Activated effector memory CD4-positive, alpha-beta T cell treated with anti-CD3 and anti-CD28 coated beads, Interleukin-2, amount 50 U/mL, for 16 hours (primary cell): ENCODE measurements at regions not wholly inside any gene's neighbourhood (a gene's known extent, or its start where the extent isn't known, plus 50 kb on each side); places are given as distances from the start of the nearest gene placed in this dataset.
"Not testable (repeated sequence)": the region's sequence is repeated elsewhere in the genome, so short reads cannot be mapped to it uniquely, and the experiment has no call there.

ENCODE experiments used
- DNase-seq: peaks from one replicate; pipeline ENCODE4 v3.0.0-alpha.2; 2020

- DNase-seq, result no peak
Observed at GRCh38 chr9:18317896-18318295, 156.1 kb upstream of the ADAMTSL1 start.

GRCh38 chr9:18319918-18320445 lies 154.0 kb upstream of the ADAMTSL1 start:
- DNase-seq, result no peak

GRCh38 chr9:18324928-18325745 lies 148.8 kb upstream of the ADAMTSL1 start:
- no peak for DNase-seq

- DNase-seq, result not testable (repeated sequence)
Observed at GRCh38 chr9:18325746-18326011, 148.3 kb upstream of the ADAMTSL1 start.

- no peak for DNase-seq
Observed at GRCh38 chr9:18327121-18327520, 146.8 kb upstream of the ADAMTSL1 start.

GRCh38 chr9:18330401-18331309 lies 143.3 kb upstream of the ADAMTSL1 start:
- DNase-seq, result no peak

- DNase-seq, result no peak
Observed at GRCh38 chr9:18331310-18331684, 142.7 kb upstream of the ADAMTSL1 start.

DNA sequence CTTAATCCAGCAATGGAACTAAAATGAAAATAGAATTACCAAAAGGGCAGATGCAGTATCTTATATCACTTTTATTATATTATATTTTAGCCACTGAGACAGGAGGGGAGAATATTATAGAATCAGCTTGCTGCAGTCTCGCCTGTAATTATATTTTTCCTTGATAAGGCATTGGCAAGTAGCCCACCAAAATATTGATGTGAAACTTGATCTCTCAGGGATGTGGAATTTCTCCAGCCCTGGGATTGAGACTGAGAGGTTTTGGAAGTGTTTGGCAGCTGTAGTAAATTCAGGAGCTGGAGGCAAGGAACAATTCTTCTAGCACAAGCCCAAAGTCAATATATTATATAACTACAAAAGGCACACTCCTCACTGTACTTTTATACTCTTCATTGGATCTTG lies 142.1 kb upstream of the ADAMTSL1 start:
- DNase-seq, result no peak

GRCh38 chr9:18333157-18333556 lies 140.8 kb upstream of the ADAMTSL1 start:
- no peak for DNase-seq

DNA sequence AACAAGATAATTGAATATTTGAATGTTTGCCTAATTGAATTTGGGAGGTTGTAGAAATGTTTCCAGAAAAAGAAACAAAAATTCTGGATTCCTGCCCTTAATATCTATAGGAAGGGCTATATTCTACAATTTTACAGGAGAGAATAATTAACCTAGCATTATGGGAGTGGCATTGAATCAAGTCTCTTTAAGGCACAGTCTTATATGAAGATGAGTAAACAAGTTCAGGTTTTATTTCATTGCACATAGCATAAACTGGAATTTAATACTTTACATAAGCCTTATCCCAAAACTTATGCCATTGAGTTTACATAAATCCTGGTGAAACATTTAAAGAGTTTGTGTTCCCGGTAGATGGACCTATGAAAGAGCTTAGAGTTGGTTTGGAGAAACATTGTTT lies 138.1 kb upstream of the ADAMTSL1 start:
- no peak for DNase-seq

DNA sequence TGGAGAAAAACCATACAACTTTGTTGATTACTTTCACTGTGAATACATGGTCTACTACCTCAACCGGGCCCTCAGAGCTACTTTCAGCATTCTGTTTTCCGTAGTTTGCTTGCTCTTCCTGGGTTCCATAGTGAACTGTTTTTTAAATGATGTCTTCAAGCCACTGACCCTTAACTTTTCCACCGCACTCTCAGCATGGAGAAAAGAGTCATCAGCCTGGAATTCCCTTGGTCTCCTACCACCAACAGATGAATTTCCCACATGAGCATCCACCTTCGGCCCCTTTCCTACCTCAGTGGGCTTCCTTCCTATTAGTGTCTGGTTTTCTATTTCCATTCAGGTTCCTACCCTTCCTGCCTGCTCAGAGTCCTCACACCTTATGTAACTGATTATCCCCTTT lies 135.9 kb upstream of the ADAMTSL1 start:
- DNase-seq, result no peak

GRCh38 chr9:18343784-18344183 lies 130.2 kb upstream of the ADAMTSL1 start:
- DNase-seq, result no peak

GRCh38 chr9:18346745-18347144 lies 127.2 kb upstream of the ADAMTSL1 start:
- DNase-seq, result no peak

GRCh38 chr9:18347386-18348082 lies 126.4 kb upstream of the ADAMTSL1 start:
- no peak for DNase-seq

DNA sequence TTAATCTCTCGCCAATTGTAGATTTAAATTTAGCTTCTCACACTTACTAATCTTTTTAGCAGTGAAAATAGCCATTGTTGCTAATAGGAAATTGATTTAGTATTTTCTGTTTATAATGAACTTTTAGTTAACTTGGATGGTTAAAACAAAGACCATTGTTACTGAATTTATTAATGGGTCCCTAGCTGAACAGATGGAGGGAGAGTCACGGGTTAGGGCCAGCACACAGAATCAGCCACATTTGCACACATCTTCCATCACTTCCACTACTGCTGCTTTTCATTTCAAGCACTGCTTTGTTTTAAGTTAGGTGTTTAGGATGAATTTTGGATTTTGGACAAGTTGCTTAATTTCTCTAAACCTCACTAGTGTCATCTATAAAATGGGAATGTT lies 125.9 kb upstream of the ADAMTSL1 start:
- DNase-seq, result no peak

- DNase-seq, result no peak
Observed at GRCh38 chr9:18349530-18349929, 124.4 kb upstream of the ADAMTSL1 start.

DNA sequence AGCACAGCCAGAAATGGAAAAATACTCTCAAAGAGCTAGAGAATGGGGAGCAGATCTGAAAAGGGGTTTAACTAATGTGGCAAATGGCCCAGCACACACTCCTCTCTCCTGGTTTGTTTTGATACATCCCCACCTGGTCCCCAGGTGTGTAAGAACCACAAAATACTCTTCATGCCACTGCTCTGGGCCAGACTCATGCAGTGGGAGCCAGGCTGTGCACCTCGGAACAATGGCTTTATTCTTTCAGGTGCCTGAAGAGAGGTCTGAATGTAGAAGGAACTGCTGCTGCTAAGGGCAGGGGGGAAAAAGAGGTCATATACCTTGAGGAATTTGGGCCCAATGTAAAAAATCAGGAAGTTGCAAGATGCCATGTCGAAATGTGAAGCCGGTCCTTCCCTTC lies 123.9 kb upstream of the ADAMTSL1 start:
- no peak for DNase-seq

DNA sequence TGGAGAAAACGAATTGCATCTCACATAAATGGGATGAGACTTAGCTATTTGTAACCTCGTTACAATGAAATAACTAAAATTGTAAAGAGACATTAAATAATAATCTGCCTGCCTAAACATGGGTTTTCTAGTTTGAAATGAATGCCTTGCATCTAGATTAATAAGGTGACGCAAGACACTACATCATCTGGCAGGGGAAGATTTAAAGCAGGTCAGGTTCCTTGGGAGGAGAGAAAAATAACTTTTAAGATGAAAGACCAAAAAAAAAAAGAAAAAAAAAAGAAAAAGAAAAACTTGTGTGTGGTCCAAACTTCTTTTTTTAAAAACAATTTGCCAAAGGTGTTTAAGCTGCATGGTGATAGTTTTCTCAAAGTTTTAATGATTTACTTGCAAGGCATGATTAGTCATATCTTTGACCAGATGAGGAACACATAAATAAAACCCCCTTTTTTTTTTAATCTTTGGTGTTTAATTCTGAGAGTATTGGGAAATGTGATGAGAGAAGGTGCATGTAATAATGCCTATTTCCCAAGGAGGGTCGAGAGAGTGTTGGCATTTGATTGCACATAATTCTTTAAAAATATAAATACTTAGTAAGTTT lies 122.9 kb upstream of the ADAMTSL1 start:
- no peak for DNase-seq

DNA sequence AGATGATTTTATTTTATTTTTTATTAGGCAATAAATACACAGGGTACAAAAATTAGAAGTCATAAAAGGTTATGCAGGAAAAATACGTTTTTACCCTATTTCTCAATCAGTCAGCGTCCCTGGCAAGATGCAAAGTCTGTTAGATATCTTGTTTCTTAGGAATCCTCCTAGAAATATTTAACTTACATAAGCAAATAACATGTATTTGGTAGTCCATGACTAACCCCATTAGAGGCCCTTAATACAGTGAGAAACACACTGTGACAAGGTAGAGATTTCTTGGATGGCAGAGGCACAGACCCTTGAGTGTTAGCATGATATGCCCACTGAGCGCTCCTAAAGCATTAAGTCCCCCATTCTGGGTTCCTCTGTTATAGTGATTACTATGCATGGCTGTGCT lies 121.2 kb upstream of the ADAMTSL1 start:
- DNase-seq, result no peak

- DNase-seq, result no peak
Observed at GRCh38 chr9:18353473-18353872, 120.5 kb upstream of the ADAMTSL1 start.

DNA sequence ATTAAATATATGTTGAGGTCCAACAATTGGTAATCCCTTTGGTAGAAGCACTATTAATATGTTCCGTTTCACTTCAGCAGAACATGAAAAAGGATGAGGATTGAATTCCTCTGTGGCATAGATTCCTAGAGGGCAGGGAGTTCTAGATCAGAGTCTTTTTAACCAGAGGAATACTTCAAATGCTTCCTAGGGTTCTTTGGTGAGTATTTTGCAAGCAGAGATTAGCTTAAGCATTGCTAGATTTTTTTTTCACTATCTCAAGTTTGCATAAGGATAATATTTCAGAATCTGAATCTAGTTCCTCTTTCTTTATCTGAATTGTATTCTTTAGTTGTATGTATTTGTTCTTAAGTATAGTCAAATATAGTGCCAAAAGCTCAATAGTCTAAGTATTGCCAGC lies 116.6 kb upstream of the ADAMTSL1 start:
- DNase-seq, result no peak

DNA sequence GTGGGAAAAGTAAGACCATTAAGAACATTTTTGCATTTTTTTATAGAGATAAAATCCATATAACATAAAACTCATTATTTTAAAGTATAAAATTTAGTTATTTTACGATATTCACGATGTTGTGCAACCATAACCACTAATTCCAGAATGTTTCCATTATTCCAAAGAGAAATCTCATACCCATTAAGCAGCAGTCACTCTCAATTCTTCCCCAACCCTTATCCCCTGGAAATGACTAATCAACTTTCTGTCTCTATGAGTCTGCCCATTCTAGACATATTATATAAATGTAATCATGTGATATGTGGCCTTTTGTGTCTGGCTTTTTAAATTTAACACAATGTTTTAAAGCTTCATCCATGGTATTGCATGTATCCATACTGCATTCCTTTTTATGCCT lies 115.6 kb upstream of the ADAMTSL1 start:
- no peak for DNase-seq

DNA sequence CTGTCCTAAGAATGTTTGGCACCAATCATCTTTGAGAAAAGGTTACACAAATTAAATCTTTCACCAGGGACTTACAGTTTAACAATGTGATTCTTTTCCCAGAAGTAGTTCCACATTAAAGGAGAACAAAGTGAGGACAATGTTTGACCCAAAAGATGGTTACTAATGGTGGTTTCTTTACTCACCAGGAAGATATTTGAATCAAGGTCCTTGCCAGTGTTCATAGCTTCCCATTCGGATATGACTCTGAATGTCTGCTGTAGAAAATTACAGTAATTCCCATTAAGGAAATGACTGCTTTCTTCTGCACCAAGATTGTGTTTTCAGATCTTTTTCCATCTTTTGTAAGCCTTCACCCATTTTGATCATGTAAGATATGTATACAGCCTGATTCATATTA lies 114.6 kb upstream of the ADAMTSL1 start:
- DNase-seq, result no peak
